ENCODE measurements at regions not wholly inside any gene's neighbourhood (a gene's known extent, or its start where the extent isn't known, plus 50 kb on each side); places are given as distances from the start of the nearest gene placed in this dataset.

GRCh38 chr3:103705641-103706040 is 1270.8 kb downstream of the ZPLD1 start:
- H3K36me3 ChIP-seq (ENCODE audit: control insufficient read depth in 3 of 3, insufficient read depth in 3 of 3, low read length in 3 of 3): no peaks in the 10 kb centered on the region
- no peaks in the 10 kb centered on the region for H3K9me3 ChIP-seq (ENCODE audit: control insufficient read depth in 3 of 3, low read length in 3 of 3)
- no peaks in the 10 kb centered on the region for H3K4me1 ChIP-seq (ENCODE audit: control insufficient read depth in 3 of 3, insufficient read depth in 3 of 3, low read length in 3 of 3)
- H3K9ac ChIP-seq (ENCODE audit: low read depth in 1 of 3, low read length in 3 of 3): no peak overlapping the region
- H3K27me3 ChIP-seq (ENCODE audit: control insufficient read depth in 3 of 3, insufficient read depth in 3 of 3, low read length in 3 of 3): no peaks in the 10 kb centered on the region
- H3K4me3 ChIP-seq (ENCODE audit: low read length in 3 of 3): no peak overlapping the region
- H3K27ac ChIP-seq (ENCODE audit: low read depth, low read length): no peak overlapping the region

GRCh38 chr3:103706671-103707070 is 1271.9 kb downstream of the ZPLD1 start:
- Histone ChIP-seq H3K36me3 (ENCODE audit: control insufficient read depth in 3 of 3, insufficient read depth in 3 of 3, low read length in 3 of 3) (no peaks in the 10 kb centered on the region), H3K27ac (ENCODE audit: low read depth, low read length) (no peak overlapping the region), H3K4me1 (ENCODE audit: control insufficient read depth in 3 of 3, insufficient read depth in 3 of 3, low read length in 3 of 3) (no peaks in the 10 kb centered on the region), H3K9me3 (ENCODE audit: control insufficient read depth in 3 of 3, low read length in 3 of 3) (no peaks in the 10 kb centered on the region), H3K9ac (ENCODE audit: low read depth in 1 of 3, low read length in 3 of 3) (no peak overlapping the region), H3K4me3 (ENCODE audit: low read length in 3 of 3) (no peak overlapping the region), H3K27me3 (ENCODE audit: control insufficient read depth in 3 of 3, insufficient read depth in 3 of 3, low read length in 3 of 3) (no peaks in the 10 kb centered on the region)

GRCh38 chr3:103711670-103712069 is 1276.9 kb downstream of the ZPLD1 start:
- H3K9me3 ChIP-seq (ENCODE audit: control insufficient read depth in 3 of 3, low read length in 3 of 3): no peaks in the 10 kb centered on the region
- no peak overlapping the region for H3K9ac ChIP-seq (ENCODE audit: low read depth in 1 of 3, low read length in 3 of 3)
- no peaks in the 10 kb centered on the region for H3K36me3 ChIP-seq (ENCODE audit: control insufficient read depth in 3 of 3, insufficient read depth in 3 of 3, low read length in 3 of 3)
- H3K27me3 ChIP-seq (ENCODE audit: control insufficient read depth in 3 of 3, insufficient read depth in 3 of 3, low read length in 3 of 3): no peaks in the 10 kb centered on the region
- H3K27ac ChIP-seq (ENCODE audit: low read depth, low read length): no peak overlapping the region
- H3K4me1 ChIP-seq (ENCODE audit: control insufficient read depth in 3 of 3, insufficient read depth in 3 of 3, low read length in 3 of 3): no peaks in the 10 kb centered on the region
- H3K4me3 ChIP-seq (ENCODE audit: low read length in 3 of 3): no peak overlapping the region

GRCh38 chr3:103712320-103713008 is 1277.6 kb downstream of the ZPLD1 start:
- Histone ChIP-seq H3K9me3 (ENCODE audit: control insufficient read depth in 3 of 3, low read length in 3 of 3) (no peaks in the 10 kb centered on the region), H3K4me3 (ENCODE audit: low read length in 3 of 3) (no peak overlapping the region), H3K9ac (ENCODE audit: low read depth in 1 of 3, low read length in 3 of 3) (no peak overlapping the region), H3K36me3 (ENCODE audit: control insufficient read depth in 3 of 3, insufficient read depth in 3 of 3, low read length in 3 of 3) (no peaks in the 10 kb centered on the region), H3K27me3 (ENCODE audit: control insufficient read depth in 3 of 3, insufficient read depth in 3 of 3, low read length in 3 of 3) (no peaks in the 10 kb centered on the region), H3K27ac (ENCODE audit: low read depth, low read length) (no peak overlapping the region), H3K4me1 (ENCODE audit: control insufficient read depth in 3 of 3, insufficient read depth in 3 of 3, low read length in 3 of 3) (no peaks in the 10 kb centered on the region)

- H3K9ac ChIP-seq (ENCODE audit: low read depth in 1 of 3, low read length in 3 of 3): no peak overlapping the region
- no peaks in the 10 kb centered on the region for H3K27me3 ChIP-seq (ENCODE audit: control insufficient read depth in 3 of 3, insufficient read depth in 3 of 3, low read length in 3 of 3)
- H3K4me1 ChIP-seq (ENCODE audit: control insufficient read depth in 3 of 3, insufficient read depth in 3 of 3, low read length in 3 of 3): no peaks in the 10 kb centered on the region
- H3K27ac ChIP-seq (ENCODE audit: low read depth, low read length): no peak overlapping the region
- no peaks in the 10 kb centered on the region for H3K9me3 ChIP-seq (ENCODE audit: control insufficient read depth in 3 of 3, low read length in 3 of 3)
- no peaks in the 10 kb centered on the region for H3K36me3 ChIP-seq (ENCODE audit: control insufficient read depth in 3 of 3, insufficient read depth in 3 of 3, low read length in 3 of 3)
- no peak overlapping the region for H3K4me3 ChIP-seq (ENCODE audit: low read length in 3 of 3)
These were observed 1294.7 kb downstream of the ZPLD1 start for GRCh38 chr3:103729547-103729946.

GRCh38 chr3:103730744-103731143 is 1295.9 kb downstream of the ZPLD1 start:
- no peak overlapping the region for H3K27ac ChIP-seq (ENCODE audit: low read depth, low read length)
- no peaks in the 10 kb centered on the region for H3K9me3 ChIP-seq (ENCODE audit: control insufficient read depth in 3 of 3, low read length in 3 of 3)
- no peaks in the 10 kb centered on the region for H3K4me1 ChIP-seq (ENCODE audit: control insufficient read depth in 3 of 3, insufficient read depth in 3 of 3, low read length in 3 of 3)
- no peaks in the 10 kb centered on the region for H3K36me3 ChIP-seq (ENCODE audit: control insufficient read depth in 3 of 3, insufficient read depth in 3 of 3, low read length in 3 of 3)
- no peaks in the 10 kb centered on the region for H3K27me3 ChIP-seq (ENCODE audit: control insufficient read depth in 3 of 3, insufficient read depth in 3 of 3, low read length in 3 of 3)
- H3K9ac ChIP-seq (ENCODE audit: low read depth in 1 of 3, low read length in 3 of 3): no peak overlapping the region
- no peak overlapping the region for H3K4me3 ChIP-seq (ENCODE audit: low read length in 3 of 3)

- Histone ChIP-seq H3K36me3 (ENCODE audit: control insufficient read depth in 3 of 3, insufficient read depth in 3 of 3, low read length in 3 of 3) (no peaks in the 10 kb centered on the region), H3K4me1 (ENCODE audit: control insufficient read depth in 3 of 3, insufficient read depth in 3 of 3, low read length in 3 of 3) (no peaks in the 10 kb centered on the region), H3K27me3 (ENCODE audit: control insufficient read depth in 3 of 3, insufficient read depth in 3 of 3, low read length in 3 of 3) (no peaks in the 10 kb centered on the region), H3K9me3 (ENCODE audit: control insufficient read depth in 3 of 3, low read length in 3 of 3) (no peaks in the 10 kb centered on the region), H3K9ac (ENCODE audit: low read depth in 1 of 3, low read length in 3 of 3) (no peak overlapping the region), H3K4me3 (ENCODE audit: low read length in 3 of 3) (no peak overlapping the region), H3K27ac (ENCODE audit: low read depth, low read length) (no peak overlapping the region)
These were observed 1318.2 kb downstream of the ZPLD1 start for GRCh38 chr3:103752986-103753385.

- Histone ChIP-seq H3K27ac (ENCODE audit: low read depth, low read length) (no peak overlapping the region), H3K4me1 (ENCODE audit: control insufficient read depth in 3 of 3, insufficient read depth in 3 of 3, low read length in 3 of 3) (no peaks in the 10 kb centered on the region), H3K9me3 (ENCODE audit: control insufficient read depth in 3 of 3, low read length in 3 of 3) (peaks cover 0 to 5% (median 0%) of the 10 kb centered on the region in 3 donors), H3K9ac (ENCODE audit: low read depth in 1 of 3, low read length in 3 of 3) (no peak overlapping the region), H3K36me3 (ENCODE audit: control insufficient read depth in 3 of 3, insufficient read depth in 3 of 3, low read length in 3 of 3) (no peaks in the 10 kb centered on the region), H3K27me3 (ENCODE audit: control insufficient read depth in 3 of 3, insufficient read depth in 3 of 3, low read length in 3 of 3) (no peaks in the 10 kb centered on the region), H3K4me3 (ENCODE audit: low read length in 3 of 3) (no peak overlapping the region)
These were observed 1332.8 kb downstream of the ZPLD1 start for GRCh38 chr3:103767635-103768034.

- no peaks in the 10 kb centered on the region for H3K36me3 ChIP-seq (ENCODE audit: control insufficient read depth in 3 of 3, insufficient read depth in 3 of 3, low read length in 3 of 3)
These were observed 1350.2 kb downstream of the ZPLD1 start for GRCh38 chr3:103785017-103785416.

GRCh38 chr3:103785537-103785936 is 1350.7 kb downstream of the ZPLD1 start:
- H3K27ac ChIP-seq (ENCODE audit: low read depth, low read length): peak overlapping the region; percentile 73
- no peak overlapping the region for H3K9ac ChIP-seq (ENCODE audit: low read depth in 1 of 3, low read length in 3 of 3)
- no peaks in the 10 kb centered on the region for H3K27me3 ChIP-seq (ENCODE audit: control insufficient read depth in 3 of 3, insufficient read depth in 3 of 3, low read length in 3 of 3)

More at GRCh38 chr3:103785017-103785416, 1350.2 kb downstream of the ZPLD1 start:
- Histone ChIP-seq H3K27ac (ENCODE audit: low read depth, low read length) (peak overlapping the region; percentile 73), H3K4me3 (ENCODE audit: low read length in 3 of 3) (no peak overlapping the region), H3K9ac (ENCODE audit: low read depth in 1 of 3, low read length in 3 of 3) (no peak overlapping the region), H3K4me1 (ENCODE audit: control insufficient read depth in 3 of 3, insufficient read depth in 3 of 3, low read length in 3 of 3) (peaks cover 2 to 5% (median 3%) of the 10 kb centered on the region in 3 donors), H3K27me3 (ENCODE audit: control insufficient read depth in 3 of 3, insufficient read depth in 3 of 3, low read length in 3 of 3) (no peaks in the 10 kb centered on the region), H3K9me3 (ENCODE audit: control insufficient read depth in 3 of 3, low read length in 3 of 3) (no peaks in the 10 kb centered on the region)

More at GRCh38 chr3:103785537-103785936, 1350.7 kb downstream of the ZPLD1 start:
- Histone ChIP-seq H3K4me3 (ENCODE audit: low read length in 3 of 3) (no peak overlapping the region), H3K36me3 (ENCODE audit: control insufficient read depth in 3 of 3, insufficient read depth in 3 of 3, low read length in 3 of 3) (no peaks in the 10 kb centered on the region), H3K4me1 (ENCODE audit: control insufficient read depth in 3 of 3, insufficient read depth in 3 of 3, low read length in 3 of 3) (peaks cover 2 to 5% (median 3%) of the 10 kb centered on the region in 3 donors), H3K9me3 (ENCODE audit: control insufficient read depth in 3 of 3, low read length in 3 of 3) (no peaks in the 10 kb centered on the region)

Measured in skeletal muscle tissue (tissue), 3 donors.